HG03139 (cell line): ENCODE measurements at regions not wholly inside any gene's neighbourhood (a gene's known extent, or its start where the extent isn't known, plus 50 kb on each side); places are given as distances from the start of the nearest gene placed in this dataset.
A peak's percentile ranks its signal among the peaks of the same experiment; 100 is the strongest.
"Not testable (repeated sequence)": the region's sequence is repeated elsewhere in the genome, so short reads cannot be mapped to it uniquely, and the experiment has no call there.

ENCODE experiments used
- ATAC-seq: cut with Tn5 transposase; IDR thresholded peaks from one replicate; pipeline ENCODE4 v1.9.1; 2021; ENCODE audit not compliant: unreplicated experiment

DNA sequence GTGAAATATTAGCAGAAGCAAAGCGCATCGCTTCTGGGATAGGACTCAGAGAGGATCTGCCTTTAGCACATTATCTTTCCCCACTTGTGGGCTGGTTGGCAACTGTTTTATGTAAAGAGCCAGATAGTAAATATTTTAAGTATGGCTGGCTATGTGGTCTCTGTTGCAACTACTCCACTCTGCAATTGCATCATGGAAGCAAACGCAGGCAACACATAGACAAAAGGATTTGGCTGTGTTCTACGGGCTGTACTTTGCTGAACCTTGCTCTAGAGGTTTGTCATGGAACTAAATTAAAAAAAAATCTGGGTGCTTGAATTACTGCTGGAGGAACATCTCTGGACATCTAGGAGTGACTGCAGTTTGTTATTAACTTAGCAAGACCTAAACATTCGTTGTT lies 307.8 kb upstream of the TPK1 start:
- ATAC-seq: no peak

DNA sequence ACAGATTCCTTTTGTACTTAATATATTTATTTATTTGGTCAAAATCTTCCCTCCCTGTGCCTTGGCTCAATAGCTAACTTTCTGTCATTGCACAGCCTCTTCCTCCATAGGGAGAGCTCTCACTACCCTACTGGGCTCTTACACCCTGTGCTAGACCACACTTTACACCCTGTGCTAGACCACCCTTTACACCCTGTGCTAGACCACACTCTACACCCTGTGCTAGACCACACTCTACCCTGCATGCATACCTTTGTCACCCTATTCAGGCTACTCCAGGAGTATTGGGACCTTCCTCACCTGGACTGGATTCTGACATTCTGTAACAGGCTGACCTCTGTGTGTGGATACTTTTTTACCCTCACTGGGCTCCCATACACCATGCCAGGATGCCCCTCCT lies 298.5 kb upstream of the TPK1 start:
- no peak for ATAC-seq

DNA sequence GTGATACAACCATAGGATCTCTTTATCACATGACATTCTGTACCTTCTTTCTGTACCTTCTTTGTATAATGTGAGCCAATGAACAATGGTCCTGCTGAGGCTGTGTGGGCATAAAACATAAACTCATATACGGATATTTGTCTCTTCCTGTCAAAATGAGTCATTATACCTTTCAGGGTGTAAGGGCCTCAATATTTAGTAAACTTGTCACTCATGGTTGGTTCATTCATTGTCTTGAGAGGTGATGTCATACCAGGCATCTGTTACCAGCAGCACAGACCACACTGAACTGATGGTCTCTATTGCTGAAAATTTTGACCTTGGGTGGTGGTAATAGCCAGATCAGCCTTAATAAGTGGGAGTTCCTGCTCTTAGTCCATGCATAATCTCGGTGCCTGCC lies 287.6 kb upstream of the TPK1 start:
- ATAC-seq: no peak

DNA sequence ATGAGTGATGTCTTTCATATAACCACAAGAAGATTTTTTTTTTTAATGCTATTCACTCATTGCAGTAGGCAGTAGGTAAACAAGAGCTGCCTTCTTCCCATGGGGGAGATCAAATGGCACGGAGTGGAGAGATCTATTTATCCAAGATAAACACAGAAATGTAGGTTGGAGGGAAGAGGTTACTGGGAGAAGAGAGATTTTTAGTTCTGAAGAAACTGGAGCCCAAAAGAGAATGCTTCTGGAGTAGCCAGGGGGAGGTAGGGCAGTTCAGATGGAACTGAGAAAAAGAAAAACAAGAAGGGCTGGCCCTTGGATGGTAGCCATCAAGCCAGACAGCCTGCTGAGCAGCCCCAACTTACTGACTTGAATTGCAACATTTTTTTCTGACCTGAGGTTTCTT lies 270.1 kb upstream of the TPK1 start:
- no peak for ATAC-seq

DNA sequence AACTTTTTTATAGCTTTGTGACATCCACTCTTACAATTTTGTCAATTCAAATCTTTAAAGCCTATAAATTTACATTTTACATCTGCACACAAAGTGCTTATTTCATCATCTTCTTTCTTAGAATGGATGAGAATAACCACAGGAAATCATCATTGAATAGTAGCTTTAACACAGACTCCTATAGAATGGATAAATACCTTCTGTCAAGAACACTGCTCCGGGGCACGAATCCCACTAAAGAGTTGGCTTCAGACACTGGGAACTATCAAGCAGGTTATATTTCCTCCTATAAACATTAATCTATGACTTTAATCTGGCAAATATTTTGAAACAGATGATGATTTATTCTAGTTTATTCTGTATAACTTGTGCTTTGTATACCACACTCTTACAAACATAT lies 269.7 kb upstream of the TPK1 start:
- ATAC-seq: no peak

DNA sequence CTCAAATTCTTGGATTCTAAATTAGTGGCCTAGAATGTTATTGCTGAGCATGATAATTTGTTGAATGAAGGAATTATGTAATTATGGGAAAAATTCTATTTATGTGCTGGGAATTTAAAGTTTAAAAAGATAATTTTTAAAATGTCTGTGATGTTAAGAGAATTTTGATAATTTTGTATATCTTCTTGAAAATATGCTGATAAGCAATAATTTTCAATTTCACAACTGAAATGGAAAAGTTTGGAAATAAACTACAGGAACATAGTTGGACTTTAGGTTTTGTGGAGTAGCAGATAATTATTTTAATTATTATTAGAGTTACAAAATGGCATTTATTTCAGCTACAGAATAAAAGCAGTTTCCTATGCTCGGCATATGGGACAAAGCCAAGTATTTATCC lies 268.5 kb upstream of the TPK1 start:
- ATAC-seq: no peak

DNA sequence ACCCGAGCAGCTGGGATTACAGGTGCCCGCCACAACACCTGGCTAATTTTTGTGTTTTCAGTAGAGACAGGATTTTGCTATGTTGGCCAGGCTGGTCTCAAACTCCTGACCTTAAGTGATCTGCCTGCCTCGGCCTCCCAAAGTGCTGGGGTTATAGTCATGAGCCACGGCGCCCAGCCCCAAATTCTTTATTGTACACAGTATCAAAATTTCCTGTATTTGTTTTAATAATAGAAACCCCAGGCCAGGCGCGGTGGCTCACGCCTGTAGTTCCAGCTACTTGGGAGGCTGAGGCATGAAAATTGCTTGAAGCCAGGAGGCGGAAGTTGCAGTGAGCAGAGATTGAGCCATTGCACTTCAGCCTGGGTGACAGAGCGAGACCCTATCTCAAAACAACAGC lies 266.3 kb upstream of the TPK1 start:
- not testable (repeated sequence) for ATAC-seq

DNA sequence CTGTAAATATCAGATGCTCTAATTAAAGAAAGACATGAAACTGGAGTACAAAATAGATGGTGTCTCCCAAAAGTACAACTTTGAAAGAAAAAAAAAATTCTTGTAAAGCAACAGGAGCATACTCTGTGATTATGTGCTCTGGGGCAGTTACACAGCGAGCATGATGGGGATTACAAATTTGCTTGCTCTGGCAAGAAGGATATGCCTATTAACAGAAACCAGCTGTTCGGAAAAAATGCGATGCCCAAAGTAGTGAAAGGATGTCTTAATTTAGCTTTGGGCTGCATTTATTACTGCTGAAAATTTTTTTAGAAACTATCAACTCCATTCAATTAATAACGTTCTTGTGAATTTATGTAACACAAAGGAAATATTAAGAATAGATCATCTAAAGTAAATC lies 256.9 kb upstream of the TPK1 start:
- ATAC-seq: no peak

DNA sequence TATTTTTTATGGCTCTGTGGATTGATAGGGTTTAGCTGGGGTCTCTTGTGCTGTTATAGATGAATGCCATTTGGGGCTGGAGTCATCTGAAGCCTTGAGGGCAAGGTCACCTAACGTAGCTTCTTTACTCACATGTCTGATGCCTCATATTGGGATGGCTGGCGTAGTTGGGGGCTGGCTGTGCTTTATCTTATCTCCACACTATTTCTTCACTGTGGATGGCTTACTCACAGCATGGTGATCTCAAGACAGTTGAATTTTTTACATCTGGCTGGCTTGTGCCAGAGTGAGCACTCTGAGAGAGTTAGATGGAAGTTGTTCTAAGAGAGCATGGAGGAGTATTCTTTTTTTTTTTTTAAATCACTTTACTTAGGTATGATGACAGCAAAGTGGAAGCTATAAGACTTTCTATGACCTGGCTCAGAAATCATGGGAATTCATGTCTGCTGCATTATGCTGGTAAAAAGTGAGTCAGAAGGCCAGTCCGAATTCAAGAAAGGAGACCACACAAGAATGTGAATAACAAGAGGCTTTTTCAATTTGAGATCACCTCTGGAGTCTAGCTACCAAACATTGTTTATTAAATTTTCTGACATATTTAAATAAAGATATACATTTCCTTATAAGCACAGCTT lies 252.4 kb upstream of the TPK1 start:
- no peak for ATAC-seq

DNA sequence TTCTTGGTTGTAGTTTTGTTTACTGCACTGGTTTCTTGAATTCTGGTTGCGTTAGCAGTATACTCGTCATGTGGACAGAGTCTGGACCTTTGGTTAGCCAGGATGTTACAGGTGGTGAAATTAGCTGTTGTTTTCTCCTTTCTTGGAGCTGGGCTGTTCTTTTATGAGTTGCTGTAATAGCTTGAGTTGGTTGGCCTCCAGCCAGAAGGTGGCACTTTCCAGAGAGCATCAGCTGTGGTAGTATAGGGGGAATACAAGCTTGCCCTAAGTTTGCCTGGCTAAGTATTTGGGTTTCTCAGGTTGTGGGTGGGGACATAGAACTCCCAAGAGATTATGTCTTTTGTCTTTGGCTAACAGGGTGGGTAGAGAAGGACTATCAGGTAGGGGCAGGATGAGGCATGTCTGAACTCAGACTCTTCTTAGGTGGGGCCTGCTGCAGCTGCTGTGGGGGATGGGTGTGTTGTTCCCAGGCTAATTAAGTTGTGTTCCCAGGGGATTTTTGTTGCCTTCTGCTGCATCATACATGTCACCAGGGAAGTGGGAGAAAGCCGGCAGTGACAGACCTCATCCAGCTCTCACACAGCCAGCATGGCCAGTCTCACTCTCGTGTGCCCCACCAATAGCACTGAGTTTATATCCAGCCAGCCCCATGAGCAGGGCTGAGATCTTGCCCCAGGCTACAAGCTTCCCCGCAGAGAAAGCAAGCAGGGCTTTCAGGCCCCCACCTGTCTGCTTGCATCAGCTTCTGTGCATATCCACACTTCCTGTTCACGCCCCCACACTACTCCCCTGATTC lies 246.7 kb upstream of the TPK1 start:
- ATAC-seq: no peak

DNA sequence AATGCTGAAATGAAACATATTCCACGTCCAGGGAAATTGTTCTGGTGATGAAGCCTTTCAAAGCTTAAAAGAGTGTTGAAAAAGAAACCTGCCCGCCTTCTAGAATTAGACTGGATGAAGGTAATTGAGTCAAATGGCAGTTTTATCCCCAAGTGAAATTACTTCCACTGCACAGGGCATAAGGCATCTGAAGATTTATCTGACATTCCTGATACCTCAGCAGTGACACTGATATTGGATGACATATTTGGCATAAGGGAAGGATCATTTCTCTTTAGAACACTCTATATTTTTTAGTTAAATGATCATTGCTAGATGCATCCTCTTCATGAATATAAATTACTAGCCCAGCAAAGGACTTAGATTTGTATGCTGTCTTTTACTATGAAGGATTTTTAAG lies 229.6 kb upstream of the TPK1 start:
- no peak for ATAC-seq

DNA sequence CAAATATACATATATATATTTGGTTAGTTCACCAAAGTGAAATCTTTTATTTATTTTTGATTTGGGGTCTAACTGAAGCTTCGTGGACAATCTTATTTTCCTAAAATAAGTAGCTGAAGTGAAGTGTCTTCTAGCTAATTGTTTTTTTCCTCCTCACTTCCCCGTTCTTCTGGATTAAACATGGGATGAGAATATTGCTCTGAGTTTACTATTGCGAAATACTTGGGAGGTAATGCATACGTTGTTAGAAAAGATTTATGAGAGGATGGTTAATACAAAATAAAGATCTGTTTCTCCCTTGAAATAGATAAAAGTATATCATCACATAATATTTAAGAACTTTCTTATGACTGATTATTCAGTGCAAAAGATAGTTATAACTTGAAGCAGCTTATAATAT lies 228.3 kb upstream of the TPK1 start:
- ATAC-seq: no peak

DNA sequence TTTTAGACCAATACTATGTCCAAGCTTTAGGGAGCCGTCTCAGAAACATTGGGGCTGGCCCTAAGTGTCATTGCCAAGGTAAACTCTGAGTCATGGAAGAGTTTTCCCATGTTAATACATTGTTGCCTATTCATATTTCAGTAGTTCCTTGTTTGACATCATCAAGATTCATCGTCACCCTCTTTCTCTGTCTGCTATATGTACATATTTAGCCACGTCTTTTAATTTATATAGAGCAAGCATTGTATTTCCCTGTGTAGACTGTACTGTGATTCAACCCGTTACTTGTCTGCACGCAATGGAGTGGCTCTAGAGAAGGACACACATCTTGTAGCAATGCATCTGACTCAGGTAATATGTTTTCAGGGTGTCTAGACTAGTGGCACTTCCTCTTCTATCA lies 217.9 kb upstream of the TPK1 start:
- ATAC-seq: no peak

DNA sequence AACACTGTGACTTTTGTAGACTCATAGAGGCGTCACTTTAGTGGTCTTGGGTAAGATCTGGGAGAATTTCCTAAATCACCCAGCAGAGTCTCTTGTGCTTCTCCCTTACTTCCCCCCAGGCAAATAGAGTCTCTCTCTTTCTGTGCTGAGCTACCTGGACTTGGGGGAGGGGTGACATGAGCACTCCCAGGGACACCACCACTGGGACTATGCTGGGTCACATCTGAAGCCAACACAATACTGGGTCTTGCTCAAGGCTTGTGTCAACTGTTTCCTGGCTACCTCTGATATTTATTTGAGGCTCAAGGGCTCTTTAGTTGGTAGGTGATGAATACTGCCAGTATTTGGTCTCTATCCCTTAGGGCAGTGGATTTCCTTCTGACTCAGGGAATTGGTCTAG lies 214.6 kb upstream of the TPK1 start:
- ATAC-seq: no peak

DNA sequence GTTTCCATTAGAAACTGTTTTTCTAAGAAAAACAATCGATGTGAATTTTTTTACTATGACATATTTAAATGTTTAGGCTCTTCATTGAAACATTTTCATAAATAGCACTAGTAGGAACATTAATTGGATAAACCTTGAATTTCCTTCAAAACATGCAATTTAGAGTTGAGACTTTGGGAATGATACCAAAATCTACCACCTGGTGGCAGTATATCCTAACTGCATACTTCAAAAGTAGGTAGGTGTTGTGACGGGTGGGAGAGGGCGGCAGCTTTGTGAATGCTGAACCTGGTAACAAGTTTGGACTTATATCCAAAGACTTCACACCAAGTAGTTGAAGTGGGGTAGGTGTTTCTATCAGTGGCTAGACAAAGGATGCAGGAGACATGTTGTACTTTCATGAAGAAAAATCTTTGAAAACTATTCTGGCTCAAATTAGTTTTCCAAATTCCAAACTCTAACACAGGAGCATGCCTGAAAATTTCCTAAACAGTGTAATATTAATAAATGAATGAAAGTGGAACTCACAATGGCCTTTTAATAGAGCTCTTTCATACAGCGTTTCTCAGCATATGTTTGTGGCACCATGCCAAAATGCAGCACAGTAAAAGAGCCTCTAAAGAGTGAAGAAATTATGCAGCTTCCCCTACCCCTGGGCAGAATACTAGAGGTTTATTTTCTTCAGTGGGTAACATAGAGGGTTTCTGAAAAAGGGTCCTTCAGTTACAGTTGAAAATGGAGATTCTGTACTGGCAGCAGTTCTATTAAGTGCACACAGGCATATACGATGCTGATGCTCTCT lies 201.0 kb upstream of the TPK1 start:
- ATAC-seq: peak; percentile 84

DNA sequence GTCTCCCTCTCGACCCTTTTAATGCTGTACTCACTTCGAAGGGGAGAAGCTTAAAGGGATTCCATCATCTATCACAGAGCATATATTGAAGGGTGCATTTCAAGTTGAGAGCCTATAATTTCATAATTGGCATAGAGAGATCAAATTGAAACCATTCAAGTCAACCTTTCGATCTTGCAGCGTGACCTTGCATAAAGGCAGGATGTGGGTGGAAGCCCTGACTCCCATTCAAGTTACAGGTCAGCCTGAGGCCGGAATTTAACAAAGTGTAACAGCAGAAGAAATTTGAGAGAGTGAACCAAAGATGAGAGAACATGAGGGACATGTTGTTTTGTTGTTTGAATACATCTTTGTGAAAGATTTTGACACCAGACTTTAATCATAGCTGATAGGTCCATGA lies 195.3 kb upstream of the TPK1 start:
- ATAC-seq: no peak

DNA sequence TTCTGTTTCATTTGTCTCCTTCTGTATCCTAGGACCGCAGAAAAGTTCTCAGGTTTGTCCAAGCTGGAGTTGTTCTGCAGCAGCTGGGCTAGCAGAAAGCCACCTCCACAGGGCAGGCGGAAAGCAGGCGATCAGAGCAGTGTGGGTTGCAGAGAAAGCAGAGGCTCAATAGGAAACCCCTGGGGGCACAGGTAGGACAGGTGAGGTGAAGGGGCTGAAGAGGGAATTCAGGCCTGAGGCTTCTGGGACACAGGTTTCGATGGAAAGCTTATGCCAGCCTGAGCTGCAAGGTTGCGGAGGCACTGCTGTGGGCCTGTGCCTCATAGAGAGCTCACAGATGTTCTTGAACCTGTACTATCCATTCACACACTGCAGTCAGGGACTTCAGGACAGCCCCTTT lies 194.9 kb upstream of the TPK1 start:
- no peak for ATAC-seq

DNA sequence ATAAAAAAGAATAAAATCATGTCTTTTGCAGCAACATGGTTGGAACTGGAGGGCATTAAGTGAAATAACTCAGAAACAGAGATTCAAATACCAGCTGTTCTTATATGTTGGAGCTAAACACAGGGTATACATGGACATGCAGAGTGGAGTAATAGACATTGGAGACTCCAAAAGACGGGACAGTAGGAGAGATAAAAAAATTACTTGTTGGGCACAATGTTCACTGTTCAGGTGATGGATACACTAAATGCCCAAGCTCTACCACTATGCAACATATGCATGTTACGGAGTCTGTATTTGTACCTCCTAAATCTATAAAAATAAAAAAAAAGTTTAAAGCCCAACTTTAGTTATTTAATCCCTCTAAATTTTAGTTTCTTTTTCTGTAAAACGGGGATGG lies 184.6 kb upstream of the TPK1 start:
- no peak for ATAC-seq

DNA sequence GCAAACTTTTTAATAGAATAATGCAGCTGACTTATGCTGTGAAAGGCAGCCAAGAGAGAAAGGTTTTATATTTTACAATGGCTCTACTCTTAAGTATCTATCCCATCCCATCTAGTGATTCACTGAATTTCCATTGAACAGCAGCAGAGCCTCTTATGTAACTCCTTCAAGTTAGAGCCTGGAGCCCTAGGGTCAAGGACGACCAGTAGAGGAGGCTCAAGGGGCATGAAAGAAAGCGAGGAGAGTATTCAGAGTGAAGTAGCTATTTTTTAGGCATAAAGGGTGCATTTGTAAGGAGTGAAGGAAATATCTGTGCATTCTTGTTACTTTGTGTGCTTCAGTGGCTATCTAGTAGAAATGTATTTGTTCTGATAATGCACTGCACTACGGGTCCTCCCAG lies 180.2 kb upstream of the TPK1 start:
- ATAC-seq: no peak

DNA sequence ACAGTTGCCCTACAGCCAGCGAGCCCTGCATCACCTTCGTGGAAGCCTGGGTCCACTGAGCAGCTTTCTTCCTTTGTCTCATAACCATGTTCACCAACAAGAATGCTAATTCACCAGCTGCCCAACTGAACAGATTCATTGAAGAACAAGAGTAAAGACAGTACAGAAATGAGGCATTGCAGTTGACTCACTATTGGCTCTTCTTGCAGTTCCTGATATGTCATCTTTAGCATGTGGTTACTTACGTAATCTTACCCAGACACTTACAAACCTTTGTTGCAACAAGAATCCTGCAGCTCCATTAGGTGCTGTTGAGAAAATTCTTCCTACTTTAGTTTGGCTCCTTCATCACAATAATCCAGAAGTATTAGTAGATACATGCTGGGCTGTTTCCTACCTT lies 174.0 kb upstream of the TPK1 start:
- ATAC-seq: no peak

DNA sequence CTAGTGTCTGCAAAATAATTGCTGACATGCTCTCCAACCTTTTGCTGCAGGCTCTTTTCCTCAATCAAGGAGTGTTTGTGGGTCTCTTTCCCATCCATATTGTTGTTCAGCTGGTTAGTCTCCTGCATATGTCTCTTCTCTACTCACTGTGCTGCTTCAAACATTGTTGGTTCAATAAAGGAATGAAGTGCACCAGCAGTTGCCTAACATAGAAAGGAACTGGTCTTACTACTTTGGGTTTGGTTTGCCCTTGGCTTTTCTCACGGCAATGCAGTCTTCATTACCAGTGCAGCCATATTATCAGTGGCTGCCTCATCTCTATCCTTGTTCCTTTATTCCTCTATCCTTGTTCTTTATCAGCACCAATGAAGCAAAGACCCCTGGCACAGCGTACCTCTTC lies 169.7 kb upstream of the TPK1 start:
- ATAC-seq: no peak

DNA sequence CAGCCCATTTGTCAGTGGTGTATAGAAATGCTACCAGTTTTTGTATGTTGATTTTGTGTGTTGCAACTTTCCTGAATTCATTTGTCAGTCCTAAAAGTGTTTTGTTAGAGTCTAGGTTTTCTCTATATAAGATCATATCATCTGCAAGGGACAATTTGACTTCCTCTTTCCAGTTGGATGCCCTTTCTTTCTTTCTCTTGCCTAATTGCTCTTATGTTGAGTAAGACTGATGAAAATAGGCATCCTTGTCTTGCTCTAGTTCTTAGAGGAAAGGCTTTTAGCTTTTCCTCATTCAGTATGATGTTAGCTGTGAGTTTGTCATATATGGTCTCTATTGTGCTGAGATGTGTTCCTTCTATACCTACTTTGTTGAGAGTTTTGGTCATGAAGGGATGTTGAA lies 161.7 kb upstream of the TPK1 start:
- ATAC-seq: no peak
